Gastroesophageal sphincter (tissue), 4 donors: ENCODE measurements at regions not wholly inside any gene's neighbourhood (a gene's known extent, or its start where the extent isn't known, plus 50 kb on each side); places are given as distances from the start of the nearest gene placed in this dataset.

Source experiments
- ATAC-seq: fragments of 150-250 bp; one replicate; pipeline ENCODE4 v1.9.1; 2016; ENCODE audit warnings: mild to moderate bottlenecking, moderate library complexity
- H3K27ac ChIP-seq, 4 donors: fragments of 200-600 bp; sonication (generic) in 3 of 4; 1 replicate in 3 of 4; 2 replicates in 1 of 4; pipeline ENCODE4 v1.5.1; 2016 to 2019
- H3K27me3 ChIP-seq: fragments of 200-600 bp; sonication (generic); one replicate; pipeline ENCODE4 v1.5.1; 2019
- H3K36me3 ChIP-seq, 2 donors: fragments of 200-600 bp; sonication (generic); one replicate each; pipeline ENCODE4 v1.5.1; 2019; ENCODE audit warnings: control low read depth in 1 of 2
- H3K4me1 ChIP-seq, 3 donors: fragments of 200-600 bp; sonication (generic); 1 replicate in 2 of 3; 2 replicates in 1 of 3; pipeline ENCODE4 v1.5.1; 2016 to 2019; ENCODE audit warnings: control low read depth in 2 of 3
- H3K4me3 ChIP-seq, 2 donors: fragments of 200-600 bp; sonication (generic); one replicate each; pipeline ENCODE4 v1.5.1; 2019; ENCODE audit warnings: mild to moderate bottlenecking in 1 of 2, moderate library complexity in 1 of 2
- H3K9me3 ChIP-seq, 3 donors: fragments of 200-600 bp; sonication (generic); one replicate each; pipeline ENCODE4 v1.5.1; 2017 to 2019; ENCODE audit warnings: control low read depth in 2 of 3
- EP300 ChIP-seq: sonication (generic); formaldehyde crosslinking; IDR thresholded peaks from one replicate; pipeline ENCODE4 v1.6.1; 2017; ENCODE audit warnings: antibody characterized with exemption, mild to moderate bottlenecking
- POLR2A ChIP-seq, 2 donors: fragments of 450-650 bp; IDR thresholded peaks; one replicate each; pipeline ENCODE4 v1.6.1; 2017; ENCODE audit warnings: antibody characterized with exemption in 2 of 2, mild to moderate bottlenecking in 2 of 2, moderate library complexity in 1 of 2
- POLR2AphosphoS5 ChIP-seq: sonication (generic); formaldehyde crosslinking; IDR thresholded peaks from one replicate; pipeline ENCODE4 v1.6.1; 2017; ENCODE audit warnings: antibody characterized with exemption
- WGBS, 2 donors: methylation state at CpG; one replicate each; pipeline ENCODE4 v1.1.5; 2018; ENCODE audit warnings: low coverage in 1 of 2; 5-methylcytosine and 5-hydroxymethylcytosine counted together
- TF ChIP-seq, protein P1 (sequence below), 4 experiments: fragments of 200-600 bp in 2 of 4; fragments of 450-650 bp in 2 of 4; sonication (generic) in 1 of 4; IDR thresholded peaks; one replicate each; pipeline ENCODE4 v1.5.1; 2017 to 2019; ENCODE audit warnings: antibody characterized with exemption in 4 of 4, mild to moderate bottlenecking in 2 of 4, moderate library complexity in 2 of 4

DNA sequence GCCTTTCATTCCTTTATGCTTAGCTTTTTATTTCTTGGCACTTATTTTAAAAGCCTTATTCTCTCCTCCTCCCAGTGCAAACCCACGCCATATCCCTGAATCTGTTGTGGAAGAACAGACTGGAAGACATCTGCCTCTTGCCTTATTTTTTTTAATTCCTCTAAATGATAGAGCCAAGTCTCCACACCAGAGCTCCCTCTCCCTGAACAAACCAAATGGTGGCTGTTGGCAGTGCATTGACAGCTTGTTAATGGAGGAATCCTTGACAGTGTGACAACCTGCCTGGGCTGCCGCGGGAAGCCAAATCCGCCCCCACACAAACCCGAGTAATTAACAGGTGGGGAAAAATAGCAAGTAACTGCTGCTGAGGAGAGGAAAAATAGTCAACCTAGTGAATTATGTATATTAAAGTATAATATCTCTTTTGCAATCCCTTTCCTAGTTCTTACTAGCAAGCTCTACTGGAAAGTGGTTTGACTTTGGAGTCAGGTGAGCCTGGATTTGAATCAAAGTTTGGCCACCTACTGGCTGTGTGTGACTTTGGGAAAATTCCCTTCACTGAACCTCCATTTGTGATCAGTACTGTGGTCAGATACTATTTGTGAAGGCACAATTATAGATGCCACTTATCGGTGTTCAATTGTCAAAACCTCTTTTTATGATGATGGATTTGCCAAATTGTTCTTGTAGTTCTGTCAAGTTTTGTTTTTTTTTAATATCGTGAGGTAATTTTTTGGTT, 589.6 kb downstream of the PDCD6IP start:
- no peak for TF ChIP-seq EP300
- TF ChIP-seq, protein P1, sequence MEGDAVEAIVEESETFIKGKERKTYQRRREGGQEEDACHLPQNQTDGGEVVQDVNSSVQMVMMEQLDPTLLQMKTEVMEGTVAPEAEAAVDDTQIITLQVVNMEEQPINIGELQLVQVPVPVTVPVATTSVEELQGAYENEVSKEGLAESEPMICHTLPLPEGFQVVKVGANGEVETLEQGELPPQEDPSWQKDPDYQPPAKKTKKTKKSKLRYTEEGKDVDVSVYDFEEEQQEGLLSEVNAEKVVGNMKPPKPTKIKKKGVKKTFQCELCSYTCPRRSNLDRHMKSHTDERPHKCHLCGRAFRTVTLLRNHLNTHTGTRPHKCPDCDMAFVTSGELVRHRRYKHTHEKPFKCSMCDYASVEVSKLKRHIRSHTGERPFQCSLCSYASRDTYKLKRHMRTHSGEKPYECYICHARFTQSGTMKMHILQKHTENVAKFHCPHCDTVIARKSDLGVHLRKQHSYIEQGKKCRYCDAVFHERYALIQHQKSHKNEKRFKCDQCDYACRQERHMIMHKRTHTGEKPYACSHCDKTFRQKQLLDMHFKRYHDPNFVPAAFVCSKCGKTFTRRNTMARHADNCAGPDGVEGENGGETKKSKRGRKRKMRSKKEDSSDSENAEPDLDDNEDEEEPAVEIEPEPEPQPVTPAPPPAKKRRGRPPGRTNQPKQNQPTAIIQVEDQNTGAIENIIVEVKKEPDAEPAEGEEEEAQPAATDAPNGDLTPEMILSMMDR (IDR thresholded peaks at IDR 0.05): peak in 3 of 4 experiments; percentile 19 to 41 (median 30)
- Histone ChIP-seq H3K27ac (no peak overlapping the region), H3K4me1 (peaks cover 0 to 5% (median 0%) of the 10 kb centered on the region in 3 donors), H3K27me3 (no peaks in the 10 kb centered on the region), H3K4me3 (no peak overlapping the region), H3K9me3 (no peaks in the 10 kb centered on the region), H3K36me3 (no peaks in the 10 kb centered on the region)
- ATAC-seq: peak; percentile 19
- 35 to 51% methylated on average over 4 to 6 of the region's 7 CpGs for WGBS, 2 donors

DNA sequence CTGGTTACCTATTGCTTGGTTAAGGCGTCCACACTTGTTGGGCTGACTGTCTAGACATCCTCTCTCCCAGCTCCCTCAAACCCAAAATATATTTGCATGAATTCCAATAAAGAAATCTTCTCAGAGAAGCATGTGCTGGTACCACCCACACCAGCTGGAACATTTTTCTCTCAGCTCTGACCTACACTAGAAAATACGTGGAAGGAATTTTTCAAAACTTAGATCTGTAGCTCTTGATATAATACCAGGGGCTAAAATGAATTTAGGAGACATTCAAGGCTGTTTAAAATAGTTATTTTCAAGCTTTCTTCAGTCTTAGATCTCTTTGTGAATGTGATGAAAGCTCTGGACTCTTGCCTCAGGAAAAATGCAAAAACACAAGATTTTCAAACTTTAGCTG, 590.4 kb downstream of the PDCD6IP start:
- TF ChIP-seq EP300 (no peak), POLR2A (IDR thresholded peaks at IDR 0.05) (no peak), POLR2AphosphoS5 (no peak)
- TF ChIP-seq, protein P1 (IDR thresholded peaks at IDR 0.05): no peak
- no peak overlapping the region for H3K27ac ChIP-seq
- no peaks in the 10 kb centered on the region for H3K9me3 ChIP-seq
- H3K4me3 ChIP-seq: no peak overlapping the region
- no peaks in the 10 kb centered on the region for H3K27me3 ChIP-seq
- no peaks in the 10 kb centered on the region for H3K36me3 ChIP-seq
- no peak for ATAC-seq
- H3K4me1 ChIP-seq: peaks cover 0 to 5% (median 0%) of the 10 kb centered on the region in 3 donors
- 40 to 62% methylated on average over 2 of the region's 2 CpGs for WGBS, 2 donors

DNA sequence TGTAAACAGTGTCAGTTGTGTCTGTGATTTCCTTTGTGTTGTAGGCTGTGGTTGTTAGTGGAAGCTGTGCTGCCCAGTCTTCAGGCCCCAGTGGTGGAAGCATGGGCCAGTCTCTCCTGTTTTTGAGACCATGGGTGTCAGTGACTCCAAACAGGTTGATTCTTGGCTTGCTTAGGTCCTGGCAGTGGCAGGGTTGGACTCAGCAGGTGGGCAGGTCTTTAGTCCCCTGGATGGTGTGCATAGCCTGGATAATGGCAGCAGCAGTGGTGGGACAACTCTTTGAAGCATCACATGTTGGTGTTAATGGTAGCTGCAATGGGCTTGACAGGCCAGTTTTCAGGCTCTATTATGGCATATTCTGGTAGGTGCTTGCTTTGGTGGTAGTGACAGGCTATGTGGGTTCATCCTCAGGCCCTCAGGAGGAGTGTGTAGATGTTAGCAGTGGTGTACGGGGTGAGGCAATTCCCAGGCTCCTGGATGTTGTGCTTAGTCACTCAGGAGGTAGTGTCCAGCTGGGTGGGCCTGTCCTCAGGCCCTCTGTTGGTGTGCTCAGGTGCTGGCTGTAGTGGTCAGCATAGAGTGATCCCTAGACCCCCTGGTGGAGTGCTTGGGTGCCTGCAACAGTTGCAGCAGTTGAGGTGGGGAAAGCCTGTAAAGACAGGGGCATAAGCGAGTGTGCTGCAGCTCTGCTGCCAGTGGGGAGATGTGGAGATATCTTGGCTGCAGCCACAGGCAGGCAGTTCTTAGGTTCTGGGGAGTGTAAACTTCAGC, 596.7 kb downstream of the PDCD6IP start:
- Histone ChIP-seq H3K27me3 (no peaks in the 10 kb centered on the region), H3K27ac (no peak overlapping the region), H3K9me3 (peaks cover 0 to 16% (median 0%) of the 10 kb centered on the region in 3 donors), H3K4me3 (no peak overlapping the region), H3K4me1 (no peaks in the 10 kb centered on the region), H3K36me3 (no peaks in the 10 kb centered on the region)
- no CpG with 5 or more reads among the region's 2 CpGs for WGBS, 2 donors
- TF ChIP-seq EP300 (no peak), POLR2A (IDR thresholded peaks at IDR 0.05) (no peak), POLR2AphosphoS5 (no peak)
- TF ChIP-seq, protein P1 (IDR thresholded peaks at IDR 0.05): no peak
- ATAC-seq: no peak

DNA sequence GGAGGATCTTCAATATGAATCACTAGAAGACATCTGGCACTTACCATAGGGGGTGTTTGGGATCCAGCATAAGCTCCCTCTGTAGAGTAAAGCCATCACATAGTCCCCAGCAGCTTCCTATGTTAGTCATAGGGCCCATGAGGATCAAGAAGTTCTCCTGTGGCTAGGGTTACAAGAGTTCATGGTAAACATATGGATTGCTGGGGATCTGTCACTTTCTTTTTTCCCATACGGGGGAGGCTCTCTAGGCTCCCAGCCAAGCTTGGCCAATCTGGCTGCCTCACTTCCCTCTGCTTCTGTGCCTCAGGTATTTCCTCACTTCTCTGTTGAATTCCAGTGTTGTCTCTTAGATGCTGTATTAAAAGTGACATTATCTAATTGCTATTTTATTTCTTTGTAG, 597.9 kb downstream of the PDCD6IP start:
- Histone ChIP-seq H3K36me3 (no peaks in the 10 kb centered on the region), H3K27ac (no peak overlapping the region), H3K4me3 (no peak overlapping the region), H3K9me3 (peaks cover 0 to 16% (median 0%) of the 10 kb centered on the region in 3 donors), H3K4me1 (no peaks in the 10 kb centered on the region), H3K27me3 (no peaks in the 10 kb centered on the region)
- 30% methylated on average over 1 of the region's 1 CpG; no CpG with 5 or more reads in 1 of the 2 donors for WGBS, 2 donors
- ATAC-seq: no peak
- TF ChIP-seq POLR2A (IDR thresholded peaks at IDR 0.05): no peak
- TF ChIP-seq EP300: no peak
- TF ChIP-seq, protein P1 (IDR thresholded peaks at IDR 0.05): no peak
- no peak for TF ChIP-seq POLR2AphosphoS5

DNA sequence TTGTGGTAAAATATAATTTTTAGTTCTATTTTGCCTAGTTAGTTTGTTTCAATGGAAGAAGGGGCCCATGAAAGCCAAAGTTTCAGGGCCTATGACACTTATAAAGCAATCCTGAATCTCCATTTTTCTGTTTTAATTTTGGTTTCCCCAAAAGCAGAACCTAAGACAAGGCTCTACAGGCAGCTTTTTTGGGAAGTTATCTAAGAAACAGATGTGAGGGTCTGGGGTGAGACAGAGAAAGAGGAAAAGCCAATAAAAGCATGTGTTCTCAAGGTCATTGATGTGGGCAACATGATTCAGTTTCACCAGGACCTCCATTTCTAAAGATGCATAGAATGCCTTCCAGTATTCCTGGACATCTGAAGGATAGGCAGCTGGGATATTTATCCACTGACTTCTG, 598.5 kb downstream of the PDCD6IP start:
- TF ChIP-seq POLR2A (IDR thresholded peaks at IDR 0.05): no peak
- TF ChIP-seq, protein P1 (IDR thresholded peaks at IDR 0.05): no peak
- Histone ChIP-seq H3K36me3 (no peaks in the 10 kb centered on the region), H3K27ac (no peak overlapping the region), H3K4me1 (no peaks in the 10 kb centered on the region), H3K4me3 (no peak overlapping the region), H3K9me3 (peaks cover 0 to 16% (median 0%) of the 10 kb centered on the region in 3 donors), H3K27me3 (no peaks in the 10 kb centered on the region)
- ATAC-seq: no peak
